Pancreas (tissue), 10 donors: ENCODE measurements at regions not wholly inside any gene's neighbourhood (a gene's known extent, or its start where the extent isn't known, plus 50 kb on each side); places are given as distances from the start of the nearest gene placed in this dataset.

ENCODE experiments used
- ATAC-seq, 4 donors: fragments of 200-7000 bp; cut with Tn5 transposase; one replicate each; pipeline versions ENCODE4 v1.8.0 to v1.9.1; 2020; ENCODE audit warnings: mild to moderate bottlenecking in 4 of 4, moderate library complexity in 4 of 4
- DNase-seq, 6 donors: peaks; one replicate each; pipeline ENCODE4 v3.0.0-alpha.2; 2020
- FAIRE-seq: peaks from 2 replicates; lab custom pipeline; 2012; peaks lifted over from hg19 to GRCh38; lab: Jason Lieb, UNC
- H3K27ac ChIP-seq, 4 donors: fragments of 200-600 bp; sonication (generic); 1 replicate in 3 of 4; 2 replicates in 1 of 4; pipeline versions ENCODE4 v1.5.0 to v1.8.0; 2020
- H3K27me3 ChIP-seq, 4 donors: fragments of 200-600 bp; one replicate each; pipeline ENCODE4 v1.8.0; 2021
- H3K36me3 ChIP-seq, 3 donors: fragments of 200-600 bp; sonication (generic) in 1 of 3; one replicate each; pipeline versions ENCODE4 v1.5.0 to v1.8.0; 2020 to 2021
- H3K4me1 ChIP-seq, 3 donors: fragments of 200-600 bp; one replicate each; pipeline ENCODE4 v1.8.0; 2021
- H3K4me3 ChIP-seq, 4 donors: fragments of 200-600 bp; sonication (generic) in 2 of 4; one replicate each; pipeline versions ENCODE4 v1.5.0 to v1.8.0; 2020 to 2021
- H3K9me3 ChIP-seq, 4 donors: fragments of 200-600 bp; one replicate each; pipeline ENCODE4 v1.8.0; 2021
- CTCF ChIP-seq, 4 donors: fragments of 200-600 bp; sonication (generic) in 3 of 4; IDR thresholded peaks; one replicate each; pipeline versions ENCODE4 v1.5.0 to v1.8.0; 2021; ENCODE audit warnings: antibody characterized with exemption in 4 of 4
- WGBS, 2 donors: extraction: QIAGEN DNeasy Blood & Tissue Kit; methylation state at CpG; one replicate each; pipeline ENCODE4 v1.1.7; 2013; 5-methylcytosine and 5-hydroxymethylcytosine counted together
- intact Hi-C, 3 donors: fragments of 100-400 bp; cut with DNase I; formaldehyde crosslinking; loops; one replicate each; pipeline versions ENCODE4 v1.11.1 to v1.14.2; 2022
- donor health status: healthy with polysubstance abuse.
- donor health status: DM: no; HTN: no; CAD: no; lungs with moderate emphysema.
- donor health status: DM: no; HTN: no; CAD: no.
- donor health status: control.
- donor health status: control.
- donor health status: Bipolar disorder and iron deficiency.
- donor health status: DM: yes; HTN: yes; CAD: no.
- donor health status: DM: no; HTN: no; CAD: no.
- donor health status: DM: no; HTN: no; CAD: no.
- donor health status: DM: yes; HTN: yes; CAD: no.

DNA sequence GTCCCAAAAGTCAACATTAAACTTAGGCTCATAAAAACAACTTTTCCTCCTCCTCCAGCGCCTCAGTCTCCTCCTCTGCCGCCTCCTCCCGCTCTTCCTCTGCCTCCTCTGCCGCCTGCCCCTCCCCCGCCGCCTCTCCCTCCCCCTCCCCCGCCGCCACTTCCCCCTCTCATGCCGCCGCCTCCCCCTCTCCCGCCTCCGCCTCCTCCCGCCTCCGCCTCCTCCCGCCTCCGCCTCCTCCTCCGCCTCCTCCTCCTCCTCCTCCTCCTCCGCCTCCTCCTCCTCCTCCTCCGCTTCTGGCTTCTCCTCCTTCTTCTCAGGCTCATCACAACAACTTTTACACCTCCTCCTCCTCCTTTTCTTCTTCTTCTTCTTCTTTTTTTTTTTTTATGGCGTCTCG, 599.9 kb downstream of the TMEM182 start:
- Histone ChIP-seq H3K4me1 (no peaks in the 10 kb centered on the region), H3K9me3 (no peaks in the 10 kb centered on the region), H3K4me3 (no peak overlapping the region), H3K27me3 (no peaks in the 10 kb centered on the region), H3K36me3 (no peaks in the 10 kb centered on the region), H3K27ac (no peak overlapping the region)
- ATAC-seq (no peak), FAIRE-seq (no peak), DNase-seq (peak in 3 of 6 donors; percentile 11 to 25 (median 14))
- intact Hi-C loops: no loop called here
- WGBS, 2 donors: 87 to 92% methylated on average over 13 to 19 of the region's 21 CpGs
- TF ChIP-seq CTCF (IDR thresholded peaks at IDR 0.05): no peak

GRCh38 chr2:103363639-103364038, 601.8 kb downstream of the TMEM182 start:
- Histone ChIP-seq H3K4me1 (no peaks in the 10 kb centered on the region), H3K9me3 (no peaks in the 10 kb centered on the region), H3K36me3 (no peaks in the 10 kb centered on the region), H3K4me3 (no peak overlapping the region), H3K27ac (no peak overlapping the region), H3K27me3 (no peaks in the 10 kb centered on the region)
- no peak for FAIRE-seq
- no peak for ATAC-seq
- TF ChIP-seq CTCF (IDR thresholded peaks at IDR 0.05): no peak
- intact Hi-C loops: no loop called here
- DNase-seq: no peak

DNA sequence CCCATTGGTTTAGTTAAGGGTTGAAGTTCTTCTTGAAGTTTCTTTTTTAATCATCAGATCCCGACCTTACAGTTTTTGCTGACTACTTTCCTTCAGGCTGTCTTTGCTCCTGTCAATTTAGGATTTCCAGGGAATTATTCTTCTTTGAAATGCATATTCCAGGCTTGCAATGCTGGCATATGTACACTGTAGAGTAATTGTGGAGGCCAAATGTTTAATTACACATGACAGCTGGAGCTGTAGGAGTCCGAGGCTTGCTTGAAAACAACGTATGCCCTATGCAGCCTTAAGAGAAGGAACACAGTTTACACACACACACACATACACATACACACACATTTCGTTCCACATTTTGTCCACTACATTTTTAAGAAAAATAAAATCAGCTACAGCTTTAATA, 602.3 kb downstream of the TMEM182 start:
- Histone ChIP-seq H3K4me3 (no peak overlapping the region), H3K4me1 (no peaks in the 10 kb centered on the region), H3K27me3 (no peaks in the 10 kb centered on the region), H3K36me3 (no peaks in the 10 kb centered on the region), H3K9me3 (no peaks in the 10 kb centered on the region), H3K27ac (no peak overlapping the region)
- no peak for ATAC-seq
- no peak for TF ChIP-seq CTCF (IDR thresholded peaks at IDR 0.05)
- WGBS, 2 donors: 30 to 35% methylated on average over 4 of the region's 4 CpGs
- FAIRE-seq: no peak
- DNase-seq: no peak
- intact Hi-C loops: no loop called here

- intact Hi-C loops: no loop called here
- WGBS, 2 donors: 62 to 67% methylated on average over 4 of the region's 4 CpGs
- no peaks in the 10 kb centered on the region for H3K27me3 ChIP-seq
Measured at GRCh38 chr2:103365071-103365470, 603.2 kb downstream of the TMEM182 start.

DNA sequence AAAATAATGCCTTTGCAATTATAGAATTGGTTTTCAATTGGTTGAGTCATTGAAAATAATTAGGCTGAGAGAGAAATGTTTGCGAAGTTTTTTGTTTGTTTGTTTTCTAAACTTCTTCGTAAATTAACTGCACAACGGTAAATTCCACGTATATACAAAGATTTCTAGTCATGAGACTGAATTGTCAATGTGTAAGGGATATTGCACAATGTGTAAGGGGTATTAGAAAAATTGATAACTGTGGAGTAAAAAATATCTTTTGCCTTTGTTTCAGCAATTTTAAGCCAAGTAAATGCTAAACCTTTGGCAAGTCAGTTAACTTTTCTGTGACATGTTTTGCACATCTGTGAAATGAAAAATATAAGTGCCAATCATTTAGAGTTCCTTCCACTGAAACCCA, 606.0 kb downstream of the TMEM182 start:
- Histone ChIP-seq H3K27me3 (no peaks in the 10 kb centered on the region), H3K4me3 (no peak overlapping the region), H3K27ac (no peak overlapping the region), H3K36me3 (no peaks in the 10 kb centered on the region), H3K9me3 (no peaks in the 10 kb centered on the region), H3K4me1 (no peaks in the 10 kb centered on the region)
- WGBS, 2 donors: 74 to 75% methylated on average over 4 of the region's 4 CpGs
- no peak for TF ChIP-seq CTCF (IDR thresholded peaks at IDR 0.05)
- FAIRE-seq (no peak), ATAC-seq (no peak), DNase-seq (no peak)
- intact Hi-C loops: no loop called here

More at GRCh38 chr2:103365071-103365470, 603.2 kb downstream of the TMEM182 start:
- no peak for DNase-seq
- H3K4me1 ChIP-seq: no peaks in the 10 kb centered on the region
- H3K27ac ChIP-seq: no peak overlapping the region
- no peaks in the 10 kb centered on the region for H3K36me3 ChIP-seq
- TF ChIP-seq CTCF (IDR thresholded peaks at IDR 0.05): no peak
- ATAC-seq: no peak
- no peaks in the 10 kb centered on the region for H3K9me3 ChIP-seq
- no peak for FAIRE-seq
- H3K4me3 ChIP-seq: no peak overlapping the region
